DMS53 treated with DMSO at 0.1 percent for 48 hours (cell line): ENCODE measurements at regions not wholly inside any gene's neighbourhood (a gene's known extent, or its start where the extent isn't known, plus 50 kb on each side); places are given as distances from the start of the nearest gene placed in this dataset.
"Not testable (repeated sequence)": the region's sequence is repeated elsewhere in the genome, so short reads cannot be mapped to it uniquely, and the experiment has no call there.

Experiments
- DNase-seq: peaks from one replicate; lab custom pipeline; 2025; ENCODE audit not compliant: unreplicated experiment; lab: John Stamatoyannopoulos, UW

- DNase-seq, result not testable (repeated sequence)
These were observed 86.5 kb downstream of the XCL2 start for GRCh38 chr1:168457296-168457695.

- no peak for DNase-seq
These were observed 88.0 kb downstream of the XCL2 start for GRCh38 chr1:168455764-168456163.

- DNase-seq, result no peak
These were observed 89.5 kb downstream of the XCL2 start for GRCh38 chr1:168454211-168454815.

- peak; percentile 95 for DNase-seq
These were observed 90.7 kb downstream of the XCL2 start for GRCh38 chr1:168453056-168453455.

GRCh38 chr1:168452329-168452728 is 91.5 kb downstream of the XCL2 start:
- peak; percentile 69 for DNase-seq

GRCh38 chr1:168447871-168448270 is 95.9 kb downstream of the XCL2 start:
- DNase-seq, result no peak

GRCh38 chr1:168446081-168446480 is 97.7 kb downstream of the XCL2 start:
- DNase-seq, result no peak

- no peak for DNase-seq
These were observed 99.9 kb downstream of the XCL2 start for GRCh38 chr1:168443899-168444298.

GRCh38 chr1:168443356-168443755 is 100.4 kb downstream of the XCL2 start:
- DNase-seq, result no peak

GRCh38 chr1:168442931-168443330 is 100.9 kb downstream of the XCL2 start:
- peak; percentile 87 for DNase-seq

GRCh38 chr1:168441745-168442144 is 102.1 kb downstream of the XCL2 start:
- peak; percentile 35 for DNase-seq

- DNase-seq, result peak; percentile 89
These were observed 104.1 kb downstream of the XCL2 start for GRCh38 chr1:168439456-168440375.

- DNase-seq, result no peak
These were observed 105.2 kb downstream of the XCL2 start for GRCh38 chr1:168438626-168439025.

- no peak for DNase-seq
These were observed 106.0 kb downstream of the XCL2 start for GRCh38 chr1:168437821-168438220.

- no peak for DNase-seq
These were observed 108.4 kb downstream of the XCL2 start for GRCh38 chr1:168435439-168435838.

- no peak for DNase-seq
These were observed 110.6 kb downstream of the XCL2 start for GRCh38 chr1:168433238-168433637.

- DNase-seq, result no peak
These were observed 111.9 kb downstream of the XCL2 start for GRCh38 chr1:168431882-168432281.

GRCh38 chr1:168430321-168430720 is 113.5 kb downstream of the XCL2 start:
- DNase-seq, result no peak

- no peak for DNase-seq
These were observed 115.6 kb downstream of the XCL2 start for GRCh38 chr1:168428063-168428731.

GRCh38 chr1:168427051-168427450 is 116.7 kb downstream of the XCL2 start:
- DNase-seq, result no peak

- DNase-seq, result no peak
These were observed 119.5 kb downstream of the XCL2 start for GRCh38 chr1:168424281-168424680.
